ENCODE measurements at regions not wholly inside any gene's neighbourhood (a gene's known extent, or its start where the extent isn't known, plus 50 kb on each side); places are given as distances from the start of the nearest gene placed in this dataset.

DNA sequence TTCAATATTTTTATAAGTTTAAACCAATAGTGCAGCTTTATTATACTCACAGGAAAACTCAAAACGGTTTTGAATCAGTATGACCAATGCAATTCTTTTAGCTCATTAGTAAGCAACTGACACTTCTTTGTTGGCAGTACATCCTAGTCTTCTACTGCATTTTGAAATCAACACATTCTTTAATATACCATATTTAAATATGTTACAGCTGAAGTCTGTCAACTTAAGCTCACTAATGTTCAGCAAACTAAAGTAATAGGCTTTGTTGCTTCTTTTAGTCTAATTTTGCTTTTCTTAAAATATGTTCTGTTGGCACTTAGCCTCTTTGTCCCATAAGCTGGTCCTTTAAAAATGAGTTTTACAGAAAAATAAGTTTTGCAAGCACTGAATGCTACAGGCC is 55.4 kb upstream of the CCBE1 start:
- DNase-seq = no peak

DNA sequence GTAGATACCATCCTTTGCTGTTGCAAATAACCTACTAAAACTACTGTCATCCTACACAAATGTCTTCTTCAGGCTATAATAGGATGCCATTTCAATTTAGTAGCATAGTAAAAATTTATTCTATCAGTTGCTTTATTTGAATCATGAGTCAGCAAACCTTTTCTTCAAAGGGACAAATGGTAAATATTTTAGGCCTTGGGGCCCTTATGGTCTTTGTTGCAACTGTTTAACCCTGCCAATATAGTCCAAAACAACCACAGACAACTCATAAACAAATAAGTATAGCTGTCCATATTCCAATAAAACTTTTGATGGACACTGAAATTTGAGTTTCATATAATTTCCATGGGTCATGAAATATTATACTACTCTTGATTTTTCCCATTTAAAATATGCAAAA is 54.0 kb upstream of the CCBE1 start:
- DNase-seq = no peak

DNA sequence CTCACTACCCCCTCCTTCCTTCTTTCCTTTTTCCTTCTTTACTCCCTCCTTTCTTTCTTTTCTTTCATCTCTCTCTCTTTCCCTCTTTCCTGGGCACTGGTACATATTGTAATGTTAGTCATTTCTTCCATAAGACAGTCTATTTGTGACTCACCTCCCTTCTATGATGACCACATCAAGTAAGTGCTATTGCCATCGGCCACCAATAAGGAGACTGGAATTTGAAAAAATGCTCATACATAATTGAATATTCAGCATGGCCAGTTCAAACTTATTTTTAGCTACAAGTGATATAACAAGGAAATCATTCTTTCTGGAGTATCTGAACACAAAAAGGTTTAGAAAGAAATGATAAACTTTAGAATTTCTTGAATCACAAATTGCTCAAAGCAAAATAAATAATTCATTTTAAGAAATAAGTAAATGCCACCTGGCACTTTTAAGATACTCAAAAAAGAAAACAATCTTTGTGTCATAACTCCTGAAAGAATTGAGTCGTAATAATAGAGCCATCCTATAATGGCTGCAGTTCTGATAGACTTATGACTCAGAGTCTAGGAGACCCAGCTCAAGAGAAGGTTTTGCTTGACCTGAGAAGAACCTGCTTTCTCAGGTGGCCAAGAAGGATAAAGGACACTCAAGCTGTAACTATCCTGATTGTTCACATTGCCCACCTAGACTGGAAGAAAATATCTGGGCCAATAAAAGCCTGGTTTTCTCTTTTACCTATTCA is 51.6 kb upstream of the CCBE1 start:
- no peak for DNase-seq
